GM19324 (cell line): ENCODE measurements at regions not wholly inside any gene's neighbourhood (a gene's known extent, or its start where the extent isn't known, plus 50 kb on each side); places are given as distances from the start of the nearest gene placed in this dataset.

ENCODE experiments used
- ATAC-seq: cut with Tn5 transposase; IDR thresholded peaks from one replicate; pipeline ENCODE4 v1.9.1; 2021; ENCODE audit warnings: mild to moderate bottlenecking, moderate library complexity; ENCODE audit not compliant: unreplicated experiment, low FRiP score

DNA sequence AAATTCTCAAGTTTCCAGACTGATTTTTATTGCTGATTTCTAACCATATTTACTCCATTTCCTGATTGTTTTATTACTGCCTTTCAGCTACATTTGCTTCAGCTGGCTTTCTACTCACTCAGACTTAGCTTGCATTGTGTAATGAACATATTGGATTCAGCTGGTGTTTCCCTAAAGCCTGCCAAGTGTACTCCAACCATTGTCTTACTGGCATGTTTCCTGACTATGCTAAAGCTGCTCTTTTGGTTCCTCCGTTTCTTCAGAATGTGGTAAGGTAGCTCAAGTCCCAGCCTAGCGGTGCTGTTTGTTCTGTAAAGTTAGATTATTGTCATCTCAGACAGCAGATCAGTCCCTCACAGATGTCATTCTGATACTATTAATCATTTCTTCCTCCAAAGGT lies 53.1 kb upstream of the GLRA2 start:
- ATAC-seq = no peak

DNA sequence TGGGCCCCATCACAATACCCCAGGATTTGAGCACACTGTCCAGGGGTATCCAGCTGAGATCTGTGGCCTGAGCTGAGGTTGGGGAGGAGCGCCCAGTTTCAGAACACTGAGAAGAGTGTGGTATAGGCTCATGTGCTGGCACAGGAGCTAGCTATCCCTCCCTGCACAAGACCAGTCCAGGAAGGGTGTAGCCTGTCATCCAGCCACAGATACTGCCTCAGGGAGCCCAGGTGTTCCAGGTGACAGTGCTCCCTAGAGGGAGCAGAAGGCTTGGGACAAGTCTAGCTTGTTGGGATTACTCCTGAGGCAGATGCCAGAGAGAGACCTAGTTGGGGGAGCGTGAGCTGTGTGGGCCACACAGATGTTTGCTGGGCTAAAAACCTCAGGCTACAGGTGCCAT lies 79.6 kb upstream of the GLRA2 start:
- no peak for ATAC-seq

DNA sequence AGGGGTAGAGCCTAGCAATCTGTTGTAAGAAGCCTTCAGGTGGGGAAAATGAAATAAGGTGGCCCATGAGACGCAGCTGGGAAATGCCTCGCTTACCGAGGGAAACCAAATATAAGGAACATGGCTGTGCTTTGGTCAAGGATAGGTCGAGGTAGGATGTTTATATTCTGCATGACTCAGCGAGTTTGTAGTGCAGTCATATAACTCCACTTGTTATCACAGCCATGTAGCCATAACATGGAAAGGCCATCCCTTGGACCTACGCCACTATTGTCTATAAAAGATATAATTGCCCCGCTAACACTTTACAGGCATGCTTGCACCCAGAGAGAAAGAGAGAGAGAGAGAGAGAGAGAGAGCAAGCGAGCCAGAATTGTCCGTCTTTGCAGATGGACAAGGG lies 80.9 kb upstream of the GLRA2 start:
- no peak for ATAC-seq

DNA sequence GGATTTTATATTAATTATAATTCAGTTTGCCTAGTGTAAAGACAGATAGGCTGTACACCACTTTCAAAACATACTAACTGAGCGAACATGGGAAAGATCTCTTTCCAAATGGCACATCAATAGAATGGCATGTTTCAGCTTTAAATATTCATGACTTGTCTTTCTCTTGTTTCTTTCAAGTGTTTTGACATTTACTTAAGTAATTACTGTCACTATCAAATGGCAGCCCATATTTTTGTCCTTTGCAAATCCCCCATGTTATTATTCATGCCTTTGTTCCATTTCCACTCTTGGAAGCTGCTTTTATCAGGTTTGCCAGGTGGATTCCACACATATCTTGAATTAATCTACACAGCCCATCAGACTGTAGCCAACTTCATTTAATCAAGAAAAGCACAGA lies 89.2 kb upstream of the GLRA2 start:
- ATAC-seq = no peak

DNA sequence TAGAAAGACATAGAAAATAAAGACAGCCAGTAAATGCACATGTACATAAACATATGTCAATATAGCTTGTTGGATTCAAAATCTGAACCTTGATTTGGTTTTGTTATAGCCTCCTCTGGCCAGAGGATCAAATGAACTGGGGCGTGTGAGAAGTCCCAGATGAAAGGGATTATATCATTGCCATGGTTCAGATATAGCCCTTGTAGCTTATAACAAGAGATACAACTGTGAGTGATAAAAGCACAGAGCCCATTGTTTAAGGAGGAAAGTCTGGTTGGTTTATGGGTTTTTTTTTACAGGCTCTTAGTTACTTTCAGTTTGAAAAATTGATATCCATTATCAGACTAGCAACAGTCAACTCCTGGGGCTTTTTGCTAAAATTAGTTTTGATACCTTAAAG lies 101.7 kb upstream of the GLRA2 start:
- ATAC-seq = no peak

DNA sequence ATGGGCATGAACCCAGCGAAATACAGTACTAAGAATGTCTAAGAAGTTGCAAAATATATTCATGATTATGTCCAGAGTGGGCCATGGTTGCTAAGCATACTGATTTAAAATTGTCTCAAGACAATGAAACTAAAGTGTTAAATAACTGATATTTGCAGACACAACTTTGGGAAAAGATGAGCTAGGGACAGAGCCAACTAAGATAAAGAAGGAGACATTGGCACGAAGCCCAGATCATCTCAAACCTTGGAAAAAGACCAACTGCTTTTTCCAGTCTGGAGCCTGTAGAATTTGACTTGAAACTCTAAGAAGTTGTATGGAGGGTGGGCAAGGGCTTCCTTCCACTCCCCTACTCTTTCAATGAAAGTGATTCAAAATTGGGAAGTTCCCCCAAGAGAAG lies 108.5 kb upstream of the GLRA2 start:
- no peak for ATAC-seq

DNA sequence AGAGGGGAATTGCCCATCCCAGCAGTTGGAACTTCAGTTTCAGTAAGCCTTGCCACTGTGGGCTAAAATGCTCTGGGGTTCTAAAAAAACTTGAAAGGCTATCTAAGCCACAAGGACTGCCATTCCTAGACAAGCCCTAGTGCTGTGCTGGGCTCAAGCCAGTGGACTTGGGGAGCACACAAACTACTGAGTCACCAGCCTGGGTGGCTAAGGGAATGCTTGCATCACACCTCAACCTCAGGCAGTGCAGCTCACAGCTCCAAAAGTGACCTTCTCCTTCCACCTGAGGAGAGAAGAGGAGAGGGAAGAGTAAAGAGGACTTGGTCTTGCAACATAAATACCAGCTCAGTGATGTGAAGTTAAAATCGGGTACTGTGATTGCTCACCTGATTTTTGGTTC lies 116.7 kb upstream of the GLRA2 start:
- no peak for ATAC-seq

DNA sequence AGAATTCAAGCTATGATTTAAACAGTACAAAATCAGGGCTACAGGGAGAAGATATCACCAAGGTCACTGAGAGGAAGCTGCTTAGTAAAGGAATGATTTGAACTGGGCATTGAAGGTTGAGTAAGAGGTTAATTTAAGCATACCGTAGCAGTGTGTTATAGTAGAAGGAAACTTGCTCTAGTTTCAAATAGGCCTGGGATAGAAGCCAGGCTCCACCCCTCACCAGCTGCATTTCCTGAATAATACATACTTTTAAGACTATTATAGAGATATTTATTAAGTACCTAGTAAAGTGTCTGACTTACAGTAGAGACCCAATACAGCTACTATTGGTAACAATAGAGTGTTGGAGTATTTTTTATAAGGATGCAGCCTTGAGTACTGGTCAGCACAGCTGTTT lies 118.0 kb upstream of the GLRA2 start:
- ATAC-seq = no peak

DNA sequence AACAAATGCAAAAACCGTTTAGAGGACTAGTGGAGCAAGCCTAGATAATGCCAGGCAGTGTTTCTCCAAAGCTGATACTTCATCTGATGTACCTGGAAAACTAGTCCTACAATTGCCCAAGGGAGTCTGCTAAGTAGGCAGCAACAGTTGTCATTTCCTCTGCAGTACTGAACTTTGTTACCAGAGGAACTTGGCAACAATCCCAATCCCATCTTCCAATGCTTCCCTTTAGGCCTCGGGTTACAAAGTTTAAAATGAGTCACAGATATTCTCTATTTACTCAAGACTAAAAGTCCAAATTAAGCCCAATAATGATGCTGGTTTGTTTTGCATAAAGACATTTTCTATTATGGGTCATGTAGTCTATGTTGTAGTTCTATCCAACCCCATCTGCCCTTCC lies 120.0 kb upstream of the GLRA2 start:
- no peak for ATAC-seq

DNA sequence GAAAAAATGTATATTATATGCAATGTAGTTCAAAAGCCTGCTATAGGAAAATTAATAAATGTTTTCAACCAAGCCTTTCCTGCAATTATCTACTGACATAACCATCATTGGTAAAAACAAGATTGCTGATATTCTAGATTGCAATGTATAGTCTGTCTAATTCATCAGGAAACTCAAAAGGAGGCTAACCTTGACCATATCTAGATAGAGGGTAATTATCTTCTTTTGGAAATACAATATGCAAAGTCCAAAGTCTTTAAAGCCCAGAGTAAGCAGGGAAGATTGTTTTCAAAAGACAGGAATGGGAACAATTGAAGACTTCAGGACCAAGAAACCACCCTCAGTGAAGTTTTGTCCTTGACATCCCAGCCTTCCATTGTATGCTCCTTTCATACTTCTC lies 123.1 kb upstream of the GLRA2 start:
- ATAC-seq = no peak

DNA sequence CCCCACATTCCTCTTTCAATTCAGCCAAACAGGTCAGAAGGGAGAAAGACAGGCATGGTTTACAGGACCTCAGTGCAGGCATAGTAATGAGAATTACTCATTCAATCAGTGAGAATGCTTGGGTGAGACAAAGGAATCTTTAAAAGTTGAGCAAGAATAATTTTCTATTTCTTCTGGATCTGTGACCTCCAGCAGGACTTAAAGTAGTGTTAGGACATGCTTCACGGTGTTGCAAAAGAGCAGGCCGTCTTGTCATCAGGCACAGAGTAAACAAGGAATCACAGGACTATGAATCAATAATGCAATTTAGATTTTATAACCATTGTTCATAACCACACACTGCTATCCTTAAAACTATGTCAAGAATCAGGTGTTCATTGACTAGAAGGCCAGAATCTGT lies 130.6 kb upstream of the GLRA2 start:
- ATAC-seq = no peak

DNA sequence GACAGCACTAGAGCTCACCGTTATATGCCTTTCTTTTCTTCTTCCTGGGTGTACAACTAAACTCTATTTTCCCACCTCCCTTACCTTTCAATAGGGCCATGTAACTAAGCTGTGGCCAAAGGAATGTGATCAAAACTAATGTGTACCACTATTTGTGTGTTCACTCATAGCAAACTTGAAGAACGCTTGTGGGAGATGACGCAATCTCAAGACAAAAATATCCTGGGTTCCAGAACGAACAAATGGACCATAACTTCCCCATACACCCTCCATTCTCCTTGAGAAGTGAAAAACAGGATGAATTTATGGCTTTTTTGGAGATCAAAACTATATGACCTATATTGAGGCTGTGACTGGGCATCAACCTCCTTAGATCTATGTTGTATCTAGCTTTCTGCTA lies 139.7 kb upstream of the GLRA2 start:
- ATAC-seq = no peak

DNA sequence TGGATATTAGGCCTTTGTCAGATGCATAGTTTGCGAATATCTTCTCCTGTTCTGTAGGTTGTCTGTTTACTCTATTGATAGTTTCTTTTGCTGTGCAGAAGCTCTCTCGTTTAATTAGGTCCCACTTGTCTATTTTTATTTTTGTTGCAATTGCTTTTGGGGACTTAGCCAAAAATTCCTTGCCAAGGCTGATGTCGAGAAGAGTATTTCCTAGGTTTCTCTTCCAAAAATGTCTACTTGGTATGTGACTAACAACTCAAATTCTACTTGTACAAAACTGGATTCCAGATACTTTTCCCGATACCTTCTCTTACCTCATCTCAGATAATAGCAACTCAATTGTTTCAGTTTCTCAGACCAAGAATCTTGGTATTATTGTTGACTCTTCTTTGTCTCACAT lies 142.4 kb upstream of the GLRA2 start:
- no peak for ATAC-seq

DNA sequence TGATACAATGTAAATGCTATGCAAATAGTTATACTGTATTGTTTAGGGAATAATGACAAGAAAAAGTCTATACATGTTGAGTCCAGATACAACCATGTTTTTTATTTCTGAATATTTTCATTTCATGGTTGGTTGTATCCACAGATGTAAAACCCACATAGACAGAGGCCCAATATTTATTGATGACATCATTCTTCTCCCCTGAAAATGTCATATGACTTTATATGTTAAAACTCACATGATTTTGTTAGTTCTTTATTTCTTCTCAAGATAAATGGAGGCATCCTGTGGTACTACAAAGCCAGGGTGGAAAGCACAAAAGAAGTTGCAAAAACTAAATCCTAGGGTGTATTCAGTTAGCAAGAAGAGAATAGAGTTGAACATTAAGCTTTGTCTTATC lies 149.3 kb upstream of the GLRA2 start:
- no peak for ATAC-seq

DNA sequence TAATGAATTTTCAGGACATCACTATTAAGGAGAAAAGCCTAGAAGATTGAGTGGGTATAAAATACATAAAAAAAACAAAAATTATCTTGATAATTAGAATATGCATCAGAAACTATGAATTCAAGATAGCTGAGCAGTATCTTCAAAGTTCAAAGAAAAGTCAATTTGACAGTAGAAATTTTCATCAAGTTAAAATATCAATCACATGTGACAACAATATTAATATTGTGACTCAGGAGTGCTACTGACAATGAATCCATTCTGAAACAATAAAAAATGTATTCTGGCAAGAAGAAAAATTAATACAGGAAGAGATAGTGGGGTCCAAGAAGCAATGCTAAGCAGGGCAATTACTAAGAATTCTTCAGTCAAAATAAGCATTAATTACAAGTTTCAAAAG lies 151.9 kb upstream of the GLRA2 start:
- ATAC-seq = no peak

DNA sequence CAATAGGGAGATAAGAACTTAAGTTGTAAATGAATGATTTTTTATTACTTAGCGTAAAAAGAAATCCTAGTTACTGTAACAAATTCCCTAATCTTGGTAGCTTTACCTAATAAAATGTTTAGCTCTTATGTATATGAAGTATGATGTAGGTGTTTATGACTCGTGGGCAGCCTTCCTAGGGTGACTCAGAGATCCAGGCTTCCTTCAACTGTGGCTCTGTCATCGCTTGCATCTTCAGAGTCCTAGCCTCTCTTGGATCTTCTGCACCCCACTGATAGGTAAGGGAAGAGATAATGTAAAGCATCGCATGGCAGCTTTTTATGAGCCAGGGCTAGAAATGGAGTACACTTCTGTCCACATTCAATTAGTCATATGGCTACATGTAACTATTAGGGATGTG lies 165.6 kb upstream of the GLRA2 start:
- no peak for ATAC-seq

DNA sequence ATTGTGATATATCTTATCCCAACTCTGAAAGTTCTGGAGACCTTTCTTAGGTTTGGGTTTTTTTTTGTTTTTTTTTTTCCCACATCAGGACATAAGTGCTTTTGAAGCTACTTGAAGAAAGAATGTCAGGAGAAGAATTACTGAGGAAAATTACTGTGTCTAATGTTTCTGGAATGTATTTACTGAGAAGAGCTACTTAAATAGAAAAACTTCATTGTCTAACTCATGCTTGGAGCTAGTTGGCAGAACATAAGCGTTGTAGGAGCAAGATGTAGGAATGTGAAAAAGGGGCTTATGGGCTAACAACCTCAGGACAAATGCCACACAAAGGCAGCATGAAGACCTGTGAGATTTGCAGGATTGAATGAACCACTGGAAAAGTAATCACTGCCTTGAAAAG lies 166.6 kb upstream of the GLRA2 start:
- no peak for ATAC-seq

DNA sequence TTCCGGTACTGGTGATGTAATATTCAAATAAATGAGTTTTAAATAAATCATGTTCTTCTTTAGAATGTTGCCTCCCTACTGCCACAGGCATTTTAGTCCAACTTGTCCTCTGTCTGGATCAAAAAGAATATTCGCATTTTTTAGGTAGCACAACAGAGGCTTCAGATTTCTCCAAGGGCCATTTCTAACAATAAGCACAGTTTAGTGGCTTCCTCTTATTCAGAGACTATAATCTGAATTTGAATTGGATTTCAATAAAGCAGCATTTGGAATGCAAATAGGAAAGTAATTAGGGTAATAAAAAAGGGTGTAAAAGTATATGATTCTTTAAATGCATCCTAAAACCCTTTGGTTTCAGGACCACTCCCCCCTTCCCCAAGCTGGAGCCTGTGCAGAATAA lies 167.9 kb upstream of the GLRA2 start:
- no peak for ATAC-seq

DNA sequence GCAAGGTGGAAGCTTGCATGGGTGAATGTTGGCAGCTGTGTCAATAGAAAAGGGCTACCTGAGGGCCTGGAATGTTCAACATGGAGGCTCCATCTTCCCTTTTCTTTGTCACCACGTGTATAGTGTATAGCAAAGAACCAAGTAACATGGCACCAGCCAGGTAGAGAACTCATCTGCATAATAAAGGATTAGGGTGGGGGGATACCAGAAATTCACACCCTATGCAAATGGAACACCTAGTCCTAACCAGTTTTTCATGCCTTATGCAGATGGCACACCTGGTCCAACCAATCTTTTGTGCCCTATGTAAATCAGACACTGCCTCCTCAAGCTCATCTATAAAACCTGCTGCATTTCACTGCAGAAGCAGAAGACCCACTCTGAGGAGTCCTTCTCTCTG lies 169.6 kb upstream of the GLRA2 start:
- no peak for ATAC-seq

DNA sequence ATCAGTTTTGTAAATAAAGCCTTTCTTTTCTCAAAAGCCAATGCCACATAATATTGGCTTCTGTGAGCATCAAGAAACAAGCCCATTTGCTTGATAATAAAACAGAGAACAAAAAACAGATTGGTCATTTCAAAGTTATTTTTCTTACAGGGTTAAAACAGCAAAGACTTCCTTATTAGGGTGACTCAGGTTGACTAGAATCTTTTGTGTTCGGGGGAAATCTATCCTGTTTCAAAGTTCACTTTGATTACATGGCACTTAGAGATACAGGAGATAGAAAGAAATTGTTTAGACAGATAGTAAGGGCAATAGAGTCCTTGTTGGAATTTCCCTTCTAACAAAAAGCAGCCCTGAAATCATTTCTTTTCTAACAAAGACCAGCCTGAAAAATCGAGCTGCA lies 170.0 kb upstream of the GLRA2 start:
- ATAC-seq = no peak

DNA sequence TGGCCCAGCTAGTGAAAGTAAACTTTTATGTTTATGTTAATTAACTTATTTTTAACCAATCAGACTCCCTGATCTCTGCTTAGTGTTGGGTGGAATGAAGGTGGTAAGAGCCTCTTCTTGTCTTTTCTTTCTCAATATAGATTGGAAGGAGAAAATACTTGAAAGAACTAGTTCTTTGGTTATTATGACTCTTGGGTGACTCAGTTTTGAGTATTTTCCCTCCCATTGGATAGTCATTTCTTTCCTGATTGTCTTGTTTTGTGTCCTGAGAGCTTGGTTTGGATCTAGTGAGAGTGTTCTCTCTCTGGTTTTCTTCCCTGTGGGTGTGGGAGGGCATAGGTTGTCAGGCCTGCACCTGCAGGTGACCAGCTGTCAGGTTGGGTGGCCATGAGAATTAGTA lies 172.0 kb upstream of the GLRA2 start:
- no peak for ATAC-seq

DNA sequence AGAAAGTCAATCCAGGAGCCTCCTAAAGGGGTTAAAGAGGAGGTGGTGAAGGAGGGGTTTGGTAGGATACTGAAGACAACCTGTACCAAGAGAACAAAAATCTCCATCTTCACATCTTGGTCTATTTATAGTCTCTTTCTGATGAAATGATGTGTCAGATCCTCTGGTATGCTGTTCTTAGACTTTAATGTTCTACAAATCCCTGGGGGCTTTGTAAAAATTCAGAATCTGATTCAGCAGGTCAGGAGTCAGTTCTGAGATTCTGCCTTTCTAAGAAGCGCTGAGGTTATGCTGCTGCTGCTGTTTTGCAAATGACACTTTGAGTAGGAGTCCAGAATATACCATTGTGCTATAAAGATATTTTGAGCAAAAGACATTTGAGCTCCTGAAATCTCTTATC lies 172.9 kb upstream of the GLRA2 start:
- no peak for ATAC-seq

DNA sequence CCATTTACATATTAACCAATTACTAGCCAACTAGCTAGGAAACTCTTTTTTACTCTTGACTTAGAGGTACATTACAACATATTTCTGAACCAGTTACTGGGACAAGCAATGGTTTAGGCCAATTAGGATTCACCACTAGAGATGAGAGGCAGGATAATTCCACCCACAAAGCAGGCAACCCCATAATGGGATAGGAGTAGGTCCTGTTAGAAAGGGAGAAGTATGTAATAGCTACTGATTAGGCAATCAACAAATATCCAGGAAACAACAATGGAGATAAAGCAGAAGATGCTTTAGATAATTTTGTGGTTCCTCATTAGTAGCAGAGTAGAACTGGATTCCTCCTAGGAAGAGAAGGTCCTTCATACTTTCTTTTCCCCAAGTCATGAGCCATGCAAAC lies 173.8 kb upstream of the GLRA2 start:
- ATAC-seq = no peak

DNA sequence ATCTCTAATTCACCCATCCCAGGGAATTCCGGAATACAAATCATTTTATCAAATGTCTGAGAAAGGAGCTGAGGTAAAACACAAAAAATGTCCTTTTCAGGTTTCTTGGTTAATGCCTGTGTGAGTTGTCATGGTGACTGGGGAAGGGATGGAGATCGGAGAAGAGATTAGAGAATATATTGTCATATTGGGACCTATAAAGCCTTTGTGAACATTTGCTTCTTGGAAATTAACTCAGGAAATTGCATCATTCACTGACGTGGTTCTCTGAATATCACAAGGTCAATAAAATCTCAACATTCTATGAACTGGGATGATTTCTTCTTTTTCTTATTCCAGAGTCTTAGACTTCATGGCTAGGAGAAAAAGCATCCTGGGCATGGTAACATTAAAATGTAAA lies 174.8 kb upstream of the GLRA2 start:
- ATAC-seq = no peak
